Thyroid gland (tissue), 4 donors: ENCODE measurements at regions not wholly inside any gene's neighbourhood (a gene's known extent, or its start where the extent isn't known, plus 50 kb on each side); places are given as distances from the start of the nearest gene placed in this dataset.

Experiments used
- DNase-seq, 2 donors: peaks; one replicate each; pipeline ENCODE4 v3.0.0-alpha.2; 2019
- H3K27ac ChIP-seq, 3 donors: fragments of 200-600 bp; sonication (generic); 1 replicate in 2 of 3; 2 replicates in 1 of 3; pipeline ENCODE4 v1.5.1; 2016 to 2019; ENCODE audit warnings: mild to moderate bottlenecking in 1 of 3, moderate library complexity in 1 of 3
- H3K27me3 ChIP-seq: fragments of 200-600 bp; sonication (generic); one replicate; pipeline ENCODE4 v1.5.1; 2019
- H3K36me3 ChIP-seq, 2 donors: fragments of 200-600 bp; sonication (generic); one replicate each; pipeline ENCODE4 v1.5.1; 2016 to 2019
- H3K4me1 ChIP-seq, 2 donors: fragments of 200-600 bp; sonication (generic); one replicate each; pipeline ENCODE4 v1.5.1; 2017 to 2019
- H3K4me3 ChIP-seq, 3 donors: fragments of 200-600 bp; sonication (generic); replicated peaks in 1 of 3; 1 replicate in 2 of 3; 2 replicates in 1 of 3; pipeline ENCODE4 v1.5.1; 2016; ENCODE audit warnings: mild to moderate bottlenecking in 1 of 3
- H3K9me3 ChIP-seq: fragments of 200-600 bp; sonication (generic); one replicate; pipeline ENCODE4 v1.5.1; 2017
- POLR2A ChIP-seq, 2 donors: fragments of 450-650 bp; IDR thresholded peaks; one replicate each; pipeline ENCODE4 v1.6.1; 2017; ENCODE audit warnings: antibody characterized with exemption in 2 of 2, mild to moderate bottlenecking in 2 of 2, moderate library complexity in 1 of 2
- WGBS, 2 donors: methylation state at CpG; one replicate each; pipeline ENCODE4 v1.1.5; 2017; 5-methylcytosine and 5-hydroxymethylcytosine counted together
- intact Hi-C: fragments of 100-400 bp; cut with DNase I; formaldehyde crosslinking; loops from one replicate; pipeline ENCODE4 v1.15.1; 2023
- TF ChIP-seq, protein P1 (sequence below), 6 experiments: fragments of 200-600 bp in 3 of 6; fragments of 450-650 bp in 3 of 6; sonication (generic) in 3 of 6; IDR thresholded peaks; one replicate each; pipeline ENCODE4 v1.5.1; 2016 to 2019; ENCODE audit warnings: antibody characterized with exemption in 6 of 6, mild to moderate bottlenecking in 2 of 6, inconsistent platforms in 1 of 6, moderate library complexity in 1 of 6

DNA sequence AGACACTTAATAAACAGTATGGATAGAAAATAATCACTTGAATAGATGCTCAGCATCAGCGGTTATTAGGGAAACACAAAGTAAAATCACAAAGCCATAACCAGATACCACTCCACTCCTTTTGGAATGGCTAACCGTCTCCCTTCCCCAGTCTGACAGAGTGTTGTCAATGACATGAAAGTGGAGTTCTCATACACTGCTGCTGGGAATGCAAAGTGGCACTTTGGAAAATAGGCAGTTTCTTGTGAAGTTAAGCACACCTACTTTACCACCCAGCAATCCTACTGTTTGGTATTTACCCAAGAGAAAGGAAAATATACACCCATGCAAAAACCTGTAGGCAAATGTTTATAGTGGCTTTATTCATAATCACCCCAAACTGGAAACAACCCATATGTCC is 81.0 kb upstream of the KLHL25 start:
- H3K4me3 ChIP-seq: no peak overlapping the region
- no peak overlapping the region for H3K27ac ChIP-seq
- DNase-seq: no peak
- no peaks in the 10 kb centered on the region for H3K4me1 ChIP-seq
- no peak for TF ChIP-seq POLR2A (IDR thresholded peaks at IDR 0.05)
- TF ChIP-seq, protein P1, sequence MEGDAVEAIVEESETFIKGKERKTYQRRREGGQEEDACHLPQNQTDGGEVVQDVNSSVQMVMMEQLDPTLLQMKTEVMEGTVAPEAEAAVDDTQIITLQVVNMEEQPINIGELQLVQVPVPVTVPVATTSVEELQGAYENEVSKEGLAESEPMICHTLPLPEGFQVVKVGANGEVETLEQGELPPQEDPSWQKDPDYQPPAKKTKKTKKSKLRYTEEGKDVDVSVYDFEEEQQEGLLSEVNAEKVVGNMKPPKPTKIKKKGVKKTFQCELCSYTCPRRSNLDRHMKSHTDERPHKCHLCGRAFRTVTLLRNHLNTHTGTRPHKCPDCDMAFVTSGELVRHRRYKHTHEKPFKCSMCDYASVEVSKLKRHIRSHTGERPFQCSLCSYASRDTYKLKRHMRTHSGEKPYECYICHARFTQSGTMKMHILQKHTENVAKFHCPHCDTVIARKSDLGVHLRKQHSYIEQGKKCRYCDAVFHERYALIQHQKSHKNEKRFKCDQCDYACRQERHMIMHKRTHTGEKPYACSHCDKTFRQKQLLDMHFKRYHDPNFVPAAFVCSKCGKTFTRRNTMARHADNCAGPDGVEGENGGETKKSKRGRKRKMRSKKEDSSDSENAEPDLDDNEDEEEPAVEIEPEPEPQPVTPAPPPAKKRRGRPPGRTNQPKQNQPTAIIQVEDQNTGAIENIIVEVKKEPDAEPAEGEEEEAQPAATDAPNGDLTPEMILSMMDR (IDR thresholded peaks at IDR 0.05): no peak
- H3K9me3 ChIP-seq: no peaks in the 10 kb centered on the region
- intact Hi-C loops: no loop called here
- H3K36me3 ChIP-seq: no peaks in the 10 kb centered on the region
- WGBS, 2 donors: 34 to 38% methylated on average over 2 of the region's 2 CpGs
- no peaks in the 10 kb centered on the region for H3K27me3 ChIP-seq

DNA sequence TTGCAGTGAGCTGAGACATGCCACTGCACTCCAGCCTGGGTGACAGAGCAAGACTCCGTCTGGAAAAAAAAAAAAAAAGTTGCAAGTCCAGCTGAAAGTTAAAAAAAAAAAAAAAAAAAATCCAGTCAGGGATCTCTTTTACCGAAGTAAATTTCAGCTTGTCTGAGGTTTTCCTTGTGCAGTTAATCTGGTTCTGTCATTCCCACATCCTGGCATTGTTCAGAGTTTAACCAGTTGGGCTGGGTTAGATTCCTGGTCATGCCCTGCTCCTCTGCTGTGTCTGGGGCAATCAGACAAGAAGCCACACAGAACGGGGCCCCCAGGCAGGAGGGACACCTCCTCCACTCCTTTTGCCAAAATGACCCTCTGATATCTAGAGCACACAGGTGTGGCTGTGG is 84.1 kb upstream of the KLHL25 start:
- H3K27ac ChIP-seq: no peak overlapping the region
- 13 to 26% methylated on average over 3 of the region's 3 CpGs for WGBS, 2 donors
- DNase-seq: no peak
- no peaks in the 10 kb centered on the region for H3K4me1 ChIP-seq
- TF ChIP-seq POLR2A (IDR thresholded peaks at IDR 0.05): no peak
- TF ChIP-seq, protein P1 (IDR thresholded peaks at IDR 0.05): no peak
- no peaks in the 10 kb centered on the region for H3K9me3 ChIP-seq
- H3K27me3 ChIP-seq: no peaks in the 10 kb centered on the region
- H3K4me3 ChIP-seq: no peak overlapping the region
- intact Hi-C loops: no loop called here
- H3K36me3 ChIP-seq: no peaks in the 10 kb centered on the region

DNA sequence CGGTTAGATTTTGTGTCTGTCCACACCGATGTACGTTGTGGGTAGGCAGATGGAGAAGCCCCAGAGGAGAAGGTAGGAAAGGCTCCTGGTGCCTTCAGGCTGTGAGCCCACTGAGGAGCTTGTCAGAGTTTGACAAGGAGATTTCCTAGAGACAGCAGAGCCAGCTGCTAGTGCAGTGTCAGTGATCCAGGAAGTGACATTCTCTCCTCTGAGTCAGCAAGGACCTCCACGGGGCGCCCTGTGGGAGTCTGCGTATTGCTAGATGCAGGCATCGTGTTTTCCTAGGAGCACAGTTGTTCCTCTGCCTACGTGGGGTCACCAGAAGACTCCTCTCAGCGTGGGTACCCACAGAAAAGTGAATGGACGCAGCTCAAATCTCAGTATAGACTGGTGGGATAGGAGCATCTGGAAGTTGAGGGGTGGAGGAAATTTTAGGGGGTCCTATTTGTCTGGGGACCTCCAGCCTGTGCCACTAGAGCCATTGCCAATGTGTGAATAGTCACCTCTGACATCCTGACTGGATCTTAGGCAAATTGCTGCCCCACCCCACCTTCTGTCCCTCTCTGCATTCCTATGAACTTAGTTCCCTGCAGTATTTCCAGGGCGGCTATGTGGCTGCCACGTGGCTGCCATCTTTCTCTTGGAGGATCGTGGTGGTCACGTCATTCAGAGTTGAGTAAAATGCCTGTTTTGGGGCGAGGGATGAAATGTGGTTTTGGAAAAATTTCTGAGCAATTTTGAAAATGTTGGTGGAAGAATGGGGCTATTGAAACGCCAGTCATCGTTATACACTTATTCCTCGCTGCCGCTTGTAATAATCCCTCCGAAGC is 84.8 kb upstream of the KLHL25 start:
- TF ChIP-seq, protein P1 (IDR thresholded peaks at IDR 0.05): no peak
- TF ChIP-seq POLR2A (IDR thresholded peaks at IDR 0.05): no peak
- no peaks in the 10 kb centered on the region for H3K9me3 ChIP-seq
- 70 to 80% methylated on average over 20 of the region's 20 CpGs for WGBS, 2 donors
- intact Hi-C loops: no loop called here
- H3K4me1 ChIP-seq: no peaks in the 10 kb centered on the region
- H3K27me3 ChIP-seq: no peaks in the 10 kb centered on the region
- no peak overlapping the region for H3K27ac ChIP-seq
- DNase-seq: no peak
- H3K4me3 ChIP-seq: no peak overlapping the region
- H3K36me3 ChIP-seq: no peaks in the 10 kb centered on the region

DNA sequence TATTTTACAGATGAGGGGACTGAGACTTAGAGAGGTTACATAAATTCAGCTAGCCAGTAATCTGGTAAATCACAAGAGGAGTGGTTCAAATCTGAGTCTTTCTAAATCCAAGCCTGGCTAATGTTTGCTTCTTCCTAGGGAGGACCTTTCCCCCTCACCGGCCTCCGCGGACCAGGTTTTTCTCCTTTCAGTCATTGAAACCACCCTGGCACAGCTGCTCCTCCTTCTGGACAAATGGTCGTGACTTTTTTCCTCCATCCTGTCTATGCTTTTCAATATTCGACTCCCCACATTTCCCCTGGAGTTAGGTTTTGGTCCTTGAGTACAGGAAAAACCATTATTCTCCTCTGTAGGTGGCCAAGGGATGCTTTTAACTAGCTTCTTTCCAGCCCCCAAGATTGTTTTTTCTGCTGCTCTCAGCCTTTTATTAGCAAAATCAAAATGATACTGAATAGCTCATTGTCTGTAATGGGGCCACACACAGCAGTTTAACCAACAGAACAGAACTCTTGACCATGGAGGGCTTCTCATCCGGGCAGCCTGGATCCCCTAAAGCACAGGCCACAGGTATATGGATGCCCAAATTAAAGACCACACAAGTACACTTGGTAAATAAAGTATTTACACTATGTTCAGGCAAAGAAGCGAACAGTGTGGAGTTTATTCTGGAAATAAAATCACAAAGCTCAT is 85.9 kb upstream of the KLHL25 start:
- H3K9me3 ChIP-seq: no peaks in the 10 kb centered on the region
- TF ChIP-seq, protein P1 (IDR thresholded peaks at IDR 0.05): no peak
- no peak for TF ChIP-seq POLR2A (IDR thresholded peaks at IDR 0.05)
- no peak overlapping the region for H3K27ac ChIP-seq
- H3K36me3 ChIP-seq: no peaks in the 10 kb centered on the region
- H3K4me3 ChIP-seq: no peak overlapping the region
- no peaks in the 10 kb centered on the region for H3K4me1 ChIP-seq
- intact Hi-C loops: no loop called here
- WGBS, 2 donors: 56 to 67% methylated on average over 7 of the region's 7 CpGs
- DNase-seq: no peak
- H3K27me3 ChIP-seq: no peaks in the 10 kb centered on the region

DNA sequence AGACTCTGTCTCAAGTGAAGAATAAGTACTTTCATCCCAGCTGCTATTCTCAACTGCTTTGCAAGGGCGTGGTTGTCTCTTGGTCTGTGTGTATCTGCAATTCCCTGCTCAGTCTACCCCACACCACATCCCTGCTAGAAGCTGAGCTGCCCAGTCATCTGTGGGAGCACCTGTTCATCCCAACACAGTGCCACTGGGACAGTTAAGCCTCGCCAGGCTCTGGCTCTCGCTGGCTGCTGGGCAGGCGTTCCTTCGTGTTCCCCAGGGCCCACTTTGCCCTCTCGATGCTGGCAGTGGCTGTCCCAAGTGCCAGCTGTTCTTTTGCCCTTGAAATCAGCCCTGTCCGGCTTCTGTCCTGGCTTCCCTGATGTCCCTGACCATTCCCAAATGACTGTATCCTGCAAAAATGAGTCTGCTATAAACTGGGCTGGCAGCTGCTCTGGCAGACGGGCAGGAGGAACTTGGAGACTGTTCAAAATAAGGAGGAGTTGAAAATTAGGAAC is 91.6 kb upstream of the KLHL25 start:
- no peak overlapping the region for H3K27ac ChIP-seq
- WGBS, 2 donors: 71 to 81% methylated on average over 6 to 8 of the region's 8 CpGs
- intact Hi-C loops: no loop called here
- DNase-seq: no peak
- H3K4me3 ChIP-seq: no peak overlapping the region
- no peaks in the 10 kb centered on the region for H3K9me3 ChIP-seq
- no peaks in the 10 kb centered on the region for H3K27me3 ChIP-seq
- no peaks in the 10 kb centered on the region for H3K4me1 ChIP-seq
- H3K36me3 ChIP-seq: no peaks in the 10 kb centered on the region
- TF ChIP-seq, protein P1 (IDR thresholded peaks at IDR 0.05): no peak
- no peak for TF ChIP-seq POLR2A (IDR thresholded peaks at IDR 0.05)
